ENCODE measurements at regions not wholly inside any gene's neighbourhood (a gene's known extent, or its start where the extent isn't known, plus 50 kb on each side); places are given as distances from the start of the nearest gene placed in this dataset.

DNA sequence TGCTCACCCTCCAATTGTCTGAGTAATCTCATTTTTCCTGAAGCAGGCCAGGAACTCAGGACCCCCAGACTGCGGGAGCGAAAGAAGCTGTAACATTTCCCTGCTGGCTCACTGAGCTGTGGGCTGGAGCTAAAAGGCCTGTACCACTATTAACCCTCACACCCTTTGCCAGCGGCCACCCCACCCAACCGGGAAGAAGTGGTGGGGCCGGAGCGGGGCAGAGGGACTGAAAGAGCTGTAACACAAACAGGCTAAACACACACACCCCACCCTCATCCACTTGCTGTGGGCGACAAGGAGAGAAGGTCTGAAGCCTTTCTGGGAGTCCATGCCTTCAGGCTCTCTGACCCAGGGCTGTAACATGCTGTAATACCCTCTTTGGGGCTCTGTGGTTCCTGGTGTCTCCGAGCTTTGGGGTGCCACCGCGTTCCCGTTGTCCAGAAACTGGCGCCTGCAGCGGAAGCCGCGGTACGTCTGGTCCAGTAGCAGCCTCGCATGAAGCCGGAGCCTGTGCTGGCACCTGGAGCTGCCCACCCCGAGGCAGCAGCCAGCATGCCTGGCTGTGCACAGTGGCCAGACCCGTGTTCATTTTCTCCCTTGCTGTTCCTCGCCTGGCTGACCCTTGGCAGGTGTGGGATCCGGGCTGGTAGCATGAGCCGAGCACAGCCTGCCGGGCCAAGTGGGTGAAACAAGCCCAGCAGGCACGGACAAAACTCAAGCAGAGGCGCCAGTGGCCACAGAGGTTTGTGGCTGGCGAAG lies 345.5 kb upstream of the MGAT4C start:
- TF ChIP-seq CTCF (conservative IDR thresholded peaks at IDR 0.05; ENCODE audit: low read depth, low read length) = no peak
- no peaks in the 10 kb centered on the region for H3K79me2 ChIP-seq (ENCODE audit: insufficient read depth, low read depth)
- no peak overlapping the region for H3K27ac ChIP-seq
- no peak overlapping the region for H3K4me2 ChIP-seq
- no peak overlapping the region for H2AFZ ChIP-seq (ENCODE audit: low read depth)
- no peak overlapping the region for H3K4me3 ChIP-seq (IDR thresholded peaks at IDR 0.05; ENCODE audit: insufficient read depth, low read depth, low read length)
- H4K20me1 ChIP-seq (ENCODE audit: insufficient read depth) = no peaks in the 10 kb centered on the region
- no peak overlapping the region for H3K9ac ChIP-seq
- no peaks in the 10 kb centered on the region for H3K36me3 ChIP-seq (ENCODE audit: insufficient read depth)
- no peaks in the 10 kb centered on the region for H3K4me1 ChIP-seq (ENCODE audit: low read depth, poor library complexity, severe bottlenecking)
- H3K27me3 ChIP-seq (ENCODE audit: insufficient read depth, low read depth) = no peaks in the 10 kb centered on the region

DNA sequence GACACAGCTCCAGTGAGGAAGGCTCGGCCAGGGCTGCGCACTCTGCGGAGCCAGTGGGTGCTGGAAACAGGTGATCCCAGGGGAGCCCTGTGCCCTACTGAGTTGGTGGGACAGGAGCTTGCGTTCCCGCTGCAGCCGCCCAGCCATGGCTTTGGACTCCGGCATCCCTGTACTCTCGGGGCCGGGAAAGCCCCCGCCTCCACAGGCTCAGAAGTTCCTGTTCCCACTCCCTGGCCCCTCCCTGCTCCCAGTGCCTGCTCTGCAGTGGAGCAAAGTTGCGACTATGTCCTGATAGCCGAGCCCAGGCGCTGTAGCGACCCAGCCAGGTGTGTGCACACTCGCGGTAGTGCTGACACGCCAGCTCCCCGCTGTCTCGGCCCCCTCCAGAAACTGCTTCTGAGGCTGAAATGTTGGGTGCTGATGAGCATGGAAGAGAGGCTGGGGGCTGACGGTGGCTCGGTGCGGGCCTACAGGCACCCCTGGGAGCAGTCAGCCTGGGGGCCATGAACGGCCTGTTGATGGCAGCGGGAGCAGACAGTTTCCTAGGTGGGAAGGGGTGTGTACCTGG lies 344.6 kb upstream of the MGAT4C start:
- no peak overlapping the region for H2AFZ ChIP-seq (ENCODE audit: low read depth)
- H3K4me1 ChIP-seq (ENCODE audit: low read depth, poor library complexity, severe bottlenecking) = no peaks in the 10 kb centered on the region
- no peak overlapping the region for H3K9ac ChIP-seq
- H3K4me3 ChIP-seq (IDR thresholded peaks at IDR 0.05; ENCODE audit: insufficient read depth, low read depth, low read length) = no peak overlapping the region
- TF ChIP-seq CTCF (conservative IDR thresholded peaks at IDR 0.05; ENCODE audit: low read depth, low read length) = no peak
- H4K20me1 ChIP-seq (ENCODE audit: insufficient read depth) = no peaks in the 10 kb centered on the region
- no peaks in the 10 kb centered on the region for H3K36me3 ChIP-seq (ENCODE audit: insufficient read depth)
- H3K27ac ChIP-seq = no peak overlapping the region
- no peaks in the 10 kb centered on the region for H3K27me3 ChIP-seq (ENCODE audit: insufficient read depth, low read depth)
- no peaks in the 10 kb centered on the region for H3K79me2 ChIP-seq (ENCODE audit: insufficient read depth, low read depth)
- H3K4me2 ChIP-seq = no peak overlapping the region

GRCh38 chr12:86597431-86597830 lies 341.2 kb upstream of the MGAT4C start:
- Histone ChIP-seq H3K9ac (no peak overlapping the region), H3K79me2 (ENCODE audit: insufficient read depth, low read depth) (no peaks in the 10 kb centered on the region), H3K4me3 (IDR thresholded peaks at IDR 0.05; ENCODE audit: insufficient read depth, low read depth, low read length) (no peak overlapping the region), H4K20me1 (ENCODE audit: insufficient read depth) (no peaks in the 10 kb centered on the region), H3K27me3 (ENCODE audit: insufficient read depth, low read depth) (no peaks in the 10 kb centered on the region), H3K4me1 (ENCODE audit: low read depth, poor library complexity, severe bottlenecking) (no peaks in the 10 kb centered on the region), H3K4me2 (no peak overlapping the region), H3K27ac (no peak overlapping the region), H2AFZ (ENCODE audit: low read depth) (no peak overlapping the region), H3K36me3 (ENCODE audit: insufficient read depth) (no peaks in the 10 kb centered on the region)
- TF ChIP-seq CTCF (conservative IDR thresholded peaks at IDR 0.05; ENCODE audit: low read depth, low read length) = no peak

- H3K36me3 ChIP-seq (ENCODE audit: insufficient read depth) = no peaks in the 10 kb centered on the region
- no peak overlapping the region for H3K4me3 ChIP-seq (IDR thresholded peaks at IDR 0.05; ENCODE audit: insufficient read depth, low read depth, low read length)
- no peak overlapping the region for H3K4me2 ChIP-seq
- no peak overlapping the region for H2AFZ ChIP-seq (ENCODE audit: low read depth)
- TF ChIP-seq CTCF (conservative IDR thresholded peaks at IDR 0.05; ENCODE audit: low read depth, low read length) = no peak
- H3K79me2 ChIP-seq (ENCODE audit: insufficient read depth, low read depth) = no peaks in the 10 kb centered on the region
- H3K9ac ChIP-seq = no peak overlapping the region
- H3K4me1 ChIP-seq (ENCODE audit: low read depth, poor library complexity, severe bottlenecking) = no peaks in the 10 kb centered on the region
- H3K27me3 ChIP-seq (ENCODE audit: insufficient read depth, low read depth) = no peaks in the 10 kb centered on the region
- no peak overlapping the region for H3K27ac ChIP-seq
- H4K20me1 ChIP-seq (ENCODE audit: insufficient read depth) = no peaks in the 10 kb centered on the region
Observed at GRCh38 chr12:86590296-86590695, 334.1 kb upstream of the MGAT4C start.

All from KMS-11 (cell line).